Activated T-cell treated with anti-CD3 and anti-CD28 coated beads, Interleukin-2, amount 50 U/mL, for 48 hours (primary cell): ENCODE measurements at regions not wholly inside any gene's neighbourhood (a gene's known extent, or its start where the extent isn't known, plus 50 kb on each side); places are given as distances from the start of the nearest gene placed in this dataset.

Experiments used
- DNase-seq, 2 experiments: peaks; one replicate each; pipeline ENCODE4 v3.0.0-alpha.2; 2020

DNA sequence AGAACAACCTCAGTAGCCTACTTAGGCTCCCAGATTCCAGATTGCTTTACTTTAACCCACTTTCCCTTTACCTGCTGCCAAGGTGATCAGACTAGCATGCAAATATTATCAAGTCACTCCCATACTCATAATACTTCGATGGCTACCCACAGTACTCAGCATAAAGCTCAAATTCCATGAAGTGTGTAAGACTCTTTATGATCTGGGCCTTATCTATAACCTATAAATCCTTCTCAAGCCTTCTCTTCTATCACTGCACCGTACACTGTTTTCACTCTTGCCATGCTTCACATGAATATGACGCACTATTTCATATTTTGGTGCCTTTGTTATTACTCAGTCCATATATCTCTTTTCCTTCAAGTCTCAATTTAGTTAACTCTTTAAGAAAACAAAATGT is 135.2 kb upstream of the TARS1 start:
- no peak for DNase-seq

DNA sequence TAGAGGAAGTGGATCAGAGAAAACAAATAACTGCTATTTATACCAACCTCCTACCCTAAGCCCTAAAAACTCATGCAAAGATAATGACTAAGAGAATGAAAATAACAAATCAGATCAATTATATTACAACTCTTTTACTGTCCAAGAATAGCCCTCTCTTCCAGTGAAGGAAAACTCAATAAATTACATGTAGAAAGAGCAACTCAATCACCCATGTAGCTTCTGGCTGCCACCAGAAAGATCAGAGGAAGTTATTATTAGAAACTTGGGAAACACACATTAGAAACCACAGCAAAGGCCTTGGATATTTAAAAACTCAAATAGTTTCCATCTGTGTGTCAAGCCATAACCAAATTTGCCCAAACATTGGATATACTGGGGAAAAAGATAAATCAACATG is 134.0 kb upstream of the TARS1 start:
- no peak for DNase-seq

DNA sequence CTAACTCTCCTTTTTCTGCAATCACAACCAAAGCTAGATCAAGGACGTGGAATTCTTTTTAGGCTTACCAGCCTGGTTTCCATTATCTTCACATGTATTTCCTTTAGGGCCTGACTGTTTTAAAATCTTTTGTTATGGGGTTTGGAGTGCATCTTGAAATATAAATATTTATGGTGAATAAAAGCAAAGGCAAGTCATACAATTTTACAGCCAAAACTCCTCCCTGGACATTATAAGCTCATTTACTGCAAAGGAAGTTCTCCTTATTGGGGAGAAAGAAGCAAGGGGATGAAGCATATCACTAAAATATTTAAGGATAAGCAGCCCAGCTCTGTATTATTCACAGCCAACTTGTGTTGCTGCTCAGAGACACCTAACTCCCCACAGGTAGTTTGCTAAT is 132.2 kb upstream of the TARS1 start:
- DNase-seq: no peak

DNA sequence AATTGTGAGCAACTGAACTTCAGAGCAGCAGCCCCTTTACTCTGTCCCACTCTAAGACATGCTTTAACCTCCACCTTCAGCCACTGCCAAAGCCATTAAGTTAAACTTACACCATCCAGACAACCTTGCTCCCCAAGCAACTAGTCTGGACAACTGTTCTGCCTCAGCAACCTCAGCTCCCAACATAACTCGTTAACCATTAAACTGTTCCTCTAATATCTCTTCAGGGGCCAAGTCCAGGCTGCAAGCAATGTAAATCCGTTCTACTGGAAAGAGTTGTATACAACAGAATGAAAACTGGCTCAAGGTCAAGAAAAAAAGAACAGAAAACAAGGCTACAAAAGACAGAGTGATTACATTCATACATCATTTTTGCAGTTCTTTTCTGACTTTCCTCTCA is 131.7 kb upstream of the TARS1 start:
- DNase-seq: no peak

DNA sequence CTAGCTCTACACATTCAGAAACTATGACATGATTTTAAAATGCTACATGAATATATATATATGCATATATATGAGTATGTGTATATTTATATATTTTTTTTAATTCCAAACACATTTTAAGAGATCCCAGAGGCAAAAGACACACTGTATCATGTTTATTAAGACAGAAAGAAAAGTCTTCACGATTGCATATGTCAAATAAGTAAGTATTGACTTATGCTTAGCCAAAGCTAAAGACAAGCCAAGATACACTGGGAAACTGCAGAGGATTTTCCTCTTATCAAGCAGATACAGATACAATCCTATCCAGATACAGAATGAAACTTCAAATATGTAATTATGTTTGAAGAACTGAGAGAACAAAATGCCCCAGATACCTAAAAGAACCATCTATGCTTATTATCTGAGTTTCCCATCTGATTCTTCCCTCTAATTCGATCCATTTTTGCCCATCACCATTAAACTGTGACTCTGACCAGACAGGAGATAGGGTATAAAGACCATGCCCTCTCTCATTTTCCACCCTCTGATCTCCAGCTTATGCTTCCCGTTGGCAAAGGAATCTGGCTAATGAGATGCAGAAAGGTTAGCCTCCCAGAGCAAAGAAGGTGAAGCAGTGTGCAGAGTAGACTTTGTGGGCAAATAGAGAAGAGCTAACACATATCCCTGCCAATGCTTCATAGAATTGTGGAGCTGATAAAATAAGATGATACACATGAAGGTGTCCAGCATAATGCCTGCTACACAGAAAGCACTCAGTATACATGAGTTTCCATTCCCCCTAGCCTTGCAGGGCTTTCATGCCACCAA is 131.0 kb upstream of the TARS1 start:
- no peak for DNase-seq

DNA sequence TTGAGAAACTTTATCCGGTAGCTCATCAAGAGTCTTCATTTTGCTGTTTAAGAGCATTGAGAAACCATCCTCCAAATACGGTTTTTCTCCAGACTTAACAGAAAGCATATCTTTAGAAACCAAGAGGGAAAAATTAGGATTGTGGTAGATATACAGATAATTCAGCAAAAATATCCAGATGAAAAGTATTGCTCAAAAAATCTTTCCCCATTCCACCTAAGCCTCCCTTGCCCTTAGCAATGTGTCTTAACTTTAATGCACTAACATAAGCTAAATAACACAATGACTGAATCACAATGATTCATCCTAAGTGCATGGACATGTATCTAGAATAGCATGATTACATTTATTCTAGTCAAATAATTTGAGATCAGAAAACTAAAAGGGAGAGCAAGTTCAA is 130.3 kb upstream of the TARS1 start:
- no peak for DNase-seq

DNA sequence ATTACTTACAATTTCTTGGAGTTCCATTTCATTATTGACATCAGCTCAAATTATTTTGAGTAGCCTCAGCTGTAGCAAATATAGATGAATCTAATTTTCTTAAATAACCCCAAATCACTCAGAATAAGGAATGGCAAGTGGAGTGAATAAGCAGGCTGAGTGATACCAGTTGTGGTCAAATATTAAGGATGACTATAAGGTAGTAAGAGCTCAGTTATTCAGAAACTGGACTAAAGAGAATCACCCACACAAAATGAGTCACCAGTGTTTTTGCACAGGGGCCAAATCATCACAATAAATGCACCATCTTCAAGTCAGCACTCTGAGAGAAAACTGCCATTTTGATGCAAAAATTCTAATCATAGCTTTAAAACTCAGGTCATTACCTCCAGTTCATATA is 128.9 kb upstream of the TARS1 start:
- no peak for DNase-seq

DNA sequence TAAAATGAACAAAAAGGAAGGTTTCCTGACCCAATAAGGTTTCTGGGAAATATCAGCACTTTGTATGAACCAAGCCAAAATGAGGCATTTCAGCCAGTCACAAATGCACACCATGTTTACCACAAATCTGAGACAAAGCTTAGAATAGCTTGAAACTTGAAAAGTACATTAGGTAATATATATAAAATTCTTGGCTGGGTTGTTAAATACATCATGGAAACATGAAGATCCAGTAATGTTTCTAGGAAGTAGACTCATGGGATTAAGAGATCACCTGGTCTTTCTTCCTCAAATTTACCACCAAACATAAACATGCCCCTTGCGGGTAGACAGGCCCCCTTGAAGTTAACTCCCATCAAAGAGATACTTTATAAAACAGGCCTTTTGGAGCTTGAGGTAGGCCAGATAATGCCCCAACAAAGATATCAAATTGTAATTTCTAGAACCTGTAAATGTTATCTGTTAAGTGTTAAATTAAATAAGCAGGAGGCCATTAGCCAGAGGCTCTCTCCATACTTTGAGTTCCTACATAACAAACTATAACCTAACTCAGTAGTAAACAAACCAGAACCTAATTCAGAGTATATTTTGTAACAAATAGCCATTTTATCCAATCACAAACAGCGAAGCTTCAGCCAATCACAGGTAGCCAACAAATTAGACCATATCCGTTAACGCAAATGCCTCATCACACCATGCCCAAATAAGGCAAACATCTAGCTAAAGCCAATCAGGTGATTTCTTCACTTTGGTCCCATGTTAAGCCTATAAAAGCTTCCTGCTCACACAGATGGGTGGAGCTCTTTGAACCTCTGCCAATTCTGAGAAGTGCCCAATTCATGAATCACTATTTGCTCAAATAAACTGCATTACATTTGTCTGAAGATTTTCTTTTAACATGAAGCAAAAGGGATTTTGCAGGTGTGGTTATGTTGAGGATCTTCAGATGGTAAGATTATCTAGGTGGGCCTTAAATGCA is 127.9 kb upstream of the TARS1 start:
- DNase-seq: no peak

DNA sequence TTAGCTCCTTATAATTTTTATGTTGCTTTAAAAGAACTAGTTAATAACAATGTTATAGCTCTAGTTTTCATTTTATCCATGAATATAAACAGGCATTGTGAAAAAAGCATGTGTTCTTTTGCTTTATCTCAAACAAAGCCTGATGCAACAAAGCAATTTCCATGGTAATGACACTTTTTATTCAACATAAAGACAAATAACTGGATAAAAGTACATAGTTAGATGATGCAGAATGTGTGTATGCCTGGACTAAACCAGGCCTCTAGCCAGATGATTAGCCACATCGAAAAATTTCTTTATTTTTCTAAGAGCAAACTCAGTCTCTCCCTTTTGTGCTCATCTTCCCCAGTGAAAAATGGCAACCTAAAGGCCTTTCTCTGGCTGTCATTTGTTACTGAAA is 125.6 kb upstream of the TARS1 start:
- DNase-seq: no peak

DNA sequence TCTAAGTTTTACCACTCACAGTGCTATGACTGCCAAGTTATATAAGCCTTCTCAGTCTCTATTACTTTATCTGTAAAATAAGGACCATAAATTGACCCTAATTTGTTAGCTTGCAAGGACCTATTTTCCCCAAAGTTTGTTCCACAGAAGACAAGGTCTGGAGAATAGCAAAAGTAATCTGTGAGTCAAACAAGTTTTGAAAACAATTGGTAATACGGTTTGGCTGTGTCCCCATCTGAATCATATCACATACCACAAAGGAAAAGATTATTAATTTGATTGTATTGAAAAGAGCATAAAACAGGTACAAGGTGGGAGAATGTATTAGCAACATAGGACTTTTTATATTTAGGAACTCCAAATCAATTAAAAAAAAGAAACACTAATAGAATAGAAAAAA is 124.0 kb upstream of the TARS1 start:
- no peak for DNase-seq

DNA sequence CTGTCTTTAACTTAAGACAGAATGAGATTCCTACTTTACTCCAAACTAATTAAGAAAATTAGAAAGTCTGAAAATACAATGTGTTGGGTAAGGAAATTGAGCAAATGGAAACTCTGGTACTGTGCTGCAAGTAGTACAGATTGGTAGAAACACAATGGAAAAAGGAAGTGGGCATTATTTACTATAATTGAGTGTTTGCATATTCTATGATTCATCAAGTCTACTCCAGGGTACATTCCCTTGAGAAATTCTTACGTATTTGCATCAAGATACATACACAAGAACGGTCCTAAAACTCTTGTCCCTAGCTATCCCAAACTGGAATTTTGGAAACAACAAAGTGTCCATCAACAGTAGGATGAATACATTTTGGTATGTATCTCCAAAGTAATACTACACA is 123.5 kb upstream of the TARS1 start:
- no peak for DNase-seq

DNA sequence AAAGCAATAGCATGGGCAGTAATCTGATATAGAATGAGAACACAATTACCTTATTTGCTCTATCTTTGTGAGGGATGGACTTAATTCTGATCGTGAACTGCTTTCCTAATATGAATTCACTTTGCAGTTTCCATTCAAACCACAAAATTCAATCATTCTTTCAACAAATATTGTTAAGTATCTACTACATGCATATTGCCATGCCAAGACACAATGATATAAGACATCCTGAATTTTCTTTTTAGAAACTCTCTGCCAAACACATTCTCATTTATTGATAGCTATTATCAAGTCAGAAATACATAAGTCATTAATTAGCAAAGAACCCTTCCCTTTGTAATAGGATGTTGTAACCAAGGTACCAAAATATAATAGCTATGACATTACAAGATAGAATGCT is 121.6 kb upstream of the TARS1 start:
- DNase-seq: no peak

DNA sequence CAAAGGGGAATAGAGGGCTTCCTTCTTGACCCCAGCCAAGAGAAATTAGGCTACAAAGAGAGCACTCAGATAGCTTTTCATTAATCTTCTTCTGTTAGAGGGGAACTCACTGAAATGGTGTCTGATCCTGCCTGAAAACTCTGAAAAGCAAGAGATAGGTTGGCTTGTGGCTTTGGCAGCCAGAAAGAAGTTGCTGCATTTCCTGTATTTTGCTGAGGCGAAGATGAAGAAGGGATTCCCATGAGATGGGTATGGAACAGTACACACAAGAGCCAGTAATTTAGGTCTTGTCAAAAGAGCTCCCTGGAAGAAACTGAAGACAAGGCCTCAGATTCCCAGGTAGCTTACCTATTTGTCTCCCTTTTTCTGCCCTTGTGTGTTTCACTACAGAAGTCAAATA is 120.9 kb upstream of the TARS1 start:
- no peak for DNase-seq

DNA sequence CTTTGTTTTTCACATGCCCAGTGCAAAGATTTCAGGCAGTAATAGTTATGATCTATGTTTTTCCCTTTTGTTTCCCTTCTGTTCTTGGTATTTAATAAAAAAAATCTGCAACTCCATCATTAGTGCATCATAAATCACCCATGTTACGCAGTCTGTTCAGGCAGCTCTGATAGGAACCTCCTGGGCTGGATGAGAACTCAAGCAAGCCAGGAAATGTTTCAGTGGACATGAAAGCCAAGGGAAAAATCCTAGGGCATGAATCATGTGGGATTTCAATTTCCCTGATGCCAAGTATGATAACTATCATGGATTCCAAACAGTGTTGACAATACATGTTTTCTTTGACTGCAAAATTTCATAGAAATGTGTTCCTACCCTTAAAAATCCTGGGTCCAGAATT is 119.7 kb upstream of the TARS1 start:
- DNase-seq: no peak

DNA sequence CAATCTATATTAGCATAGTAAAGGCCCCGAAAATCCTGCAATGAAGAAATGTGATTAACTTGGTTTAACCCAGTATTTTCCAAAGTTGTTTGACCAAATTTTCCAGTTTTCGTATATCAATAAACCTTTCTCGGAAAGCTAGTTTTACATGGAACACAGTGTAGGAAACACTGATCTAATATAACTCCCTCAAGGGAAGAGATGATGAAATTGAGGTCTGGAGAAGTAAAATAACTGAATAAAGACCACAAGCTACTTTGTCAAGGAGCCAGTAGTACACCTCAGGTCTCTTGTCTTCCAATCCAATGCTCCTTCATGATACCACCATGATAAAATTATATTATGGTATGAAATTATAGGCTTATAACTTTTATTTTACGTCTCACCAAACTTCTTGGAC is 118.1 kb upstream of the TARS1 start:
- no peak for DNase-seq

DNA sequence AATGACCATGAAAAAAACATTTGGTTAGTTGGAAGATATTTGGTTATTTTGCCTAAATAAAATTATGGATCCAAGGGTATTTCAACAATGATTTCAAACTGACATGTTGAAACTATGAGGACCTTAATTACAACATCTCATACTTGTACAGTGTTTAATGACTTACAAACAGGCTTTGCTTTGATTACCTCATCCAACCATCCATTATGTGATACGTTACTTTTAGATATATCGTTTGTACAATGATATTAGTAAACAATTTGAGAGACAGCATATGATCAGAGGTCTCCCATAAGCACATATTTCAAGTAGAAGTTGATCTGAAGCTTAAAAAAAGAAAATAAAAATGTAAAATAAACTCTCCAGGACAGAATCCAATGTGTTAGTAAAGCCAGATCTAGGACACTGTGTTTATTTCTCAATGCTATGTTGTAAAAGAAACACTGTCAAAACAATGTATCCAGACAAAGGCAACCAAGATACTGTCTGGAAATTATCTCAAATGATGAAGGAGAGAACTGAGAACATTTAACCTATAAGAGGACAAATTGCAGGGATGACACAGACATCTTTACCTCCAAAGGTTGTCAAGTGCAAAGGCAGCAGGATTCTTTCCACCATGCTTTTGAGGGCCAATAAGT is 116.0 kb upstream of the TARS1 start:
- no peak for DNase-seq

DNA sequence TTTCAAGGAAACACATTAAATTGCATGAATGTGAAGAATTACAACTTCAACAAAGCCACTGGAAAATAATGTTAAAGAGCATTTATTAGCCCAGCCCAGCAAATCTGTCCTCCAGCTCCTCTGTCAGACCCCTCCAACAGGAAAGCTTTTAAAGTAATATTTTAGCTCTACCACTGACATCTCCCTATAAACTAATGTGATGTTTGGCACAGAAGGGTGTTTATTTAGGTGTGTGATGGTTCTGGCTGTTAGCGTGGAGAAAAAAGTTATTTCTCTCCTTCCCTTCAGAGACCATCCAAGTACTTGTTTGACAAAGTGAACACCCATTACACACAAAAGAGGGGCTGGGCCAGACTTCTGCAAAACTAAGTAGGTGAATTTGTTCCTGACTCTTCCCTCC is 111.9 kb upstream of the TARS1 start:
- no peak for DNase-seq

DNA sequence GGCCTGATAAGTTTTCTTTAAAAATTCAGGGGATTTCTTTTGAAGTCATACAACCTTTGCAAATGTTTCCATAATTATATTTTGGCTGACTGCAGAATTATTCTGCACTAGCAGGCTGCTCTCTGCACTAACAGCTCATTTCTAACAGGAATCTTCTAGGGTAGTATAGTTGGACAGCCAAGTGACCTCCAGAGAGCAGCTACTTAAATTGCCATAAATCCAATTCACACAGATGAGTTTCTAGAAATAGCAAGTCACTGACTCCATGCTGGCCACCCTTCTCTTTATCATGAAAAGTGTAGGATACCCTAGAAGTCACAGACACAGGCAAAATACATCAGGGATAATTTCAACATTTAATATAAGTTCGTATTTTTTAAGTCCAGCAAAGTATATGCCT is 110.9 kb upstream of the TARS1 start:
- DNase-seq: no peak

DNA sequence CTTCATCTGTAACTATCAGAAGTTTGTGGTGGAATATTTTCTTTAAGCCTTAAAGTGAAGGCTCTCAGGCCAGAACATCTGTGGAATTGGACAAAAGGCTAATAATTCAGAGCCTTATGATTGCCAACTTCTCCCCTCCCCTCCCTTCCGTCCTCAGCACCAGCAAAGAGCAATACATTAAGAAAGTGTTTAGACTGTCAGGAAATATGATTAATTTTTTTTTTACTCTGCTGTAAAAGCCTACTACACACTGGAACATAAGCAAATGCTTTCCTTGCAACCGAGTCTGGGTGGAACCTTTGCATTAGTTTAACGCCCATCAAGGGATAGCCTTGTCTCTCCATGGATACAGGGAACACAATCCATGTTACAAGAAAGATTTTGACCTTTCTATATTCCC is 110.3 kb upstream of the TARS1 start:
- no peak for DNase-seq

DNA sequence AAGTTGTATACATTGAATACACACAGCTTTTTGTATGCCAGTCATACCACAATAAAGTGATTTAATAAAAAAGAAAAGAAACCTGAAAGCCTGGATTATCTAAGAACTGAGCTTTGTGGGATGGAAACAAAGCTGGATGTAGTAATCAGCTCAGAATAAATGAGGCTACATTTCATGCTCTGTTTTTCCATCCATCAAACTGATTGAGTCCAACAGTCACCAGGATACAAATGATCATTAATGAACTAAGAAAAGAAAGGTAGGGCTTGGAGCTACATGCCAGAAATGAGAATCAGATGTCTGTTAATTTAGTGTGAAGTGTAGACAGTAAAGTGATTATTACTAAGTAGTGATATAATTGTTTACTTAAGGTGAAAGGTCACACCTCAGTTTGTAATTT is 109.8 kb upstream of the TARS1 start:
- no peak for DNase-seq

DNA sequence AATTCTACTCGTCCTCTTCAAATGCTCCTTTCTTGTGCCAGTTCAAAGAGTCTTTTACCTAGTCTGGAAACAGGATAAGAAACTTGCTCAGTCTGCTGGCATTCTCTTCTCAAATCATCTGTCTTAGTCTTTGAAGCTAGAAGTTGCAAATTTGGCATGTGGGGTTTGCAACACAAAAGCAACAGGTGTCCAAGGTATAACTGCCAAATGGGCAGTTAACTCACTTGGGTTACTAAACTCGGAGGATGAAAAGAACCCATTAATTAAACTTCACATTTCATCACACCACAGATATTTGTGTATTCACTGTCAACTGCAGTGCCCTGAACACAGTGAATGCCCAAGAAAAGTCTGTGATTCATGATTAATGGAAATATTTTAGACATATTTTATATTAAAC is 108.0 kb upstream of the TARS1 start:
- no peak for DNase-seq

DNA sequence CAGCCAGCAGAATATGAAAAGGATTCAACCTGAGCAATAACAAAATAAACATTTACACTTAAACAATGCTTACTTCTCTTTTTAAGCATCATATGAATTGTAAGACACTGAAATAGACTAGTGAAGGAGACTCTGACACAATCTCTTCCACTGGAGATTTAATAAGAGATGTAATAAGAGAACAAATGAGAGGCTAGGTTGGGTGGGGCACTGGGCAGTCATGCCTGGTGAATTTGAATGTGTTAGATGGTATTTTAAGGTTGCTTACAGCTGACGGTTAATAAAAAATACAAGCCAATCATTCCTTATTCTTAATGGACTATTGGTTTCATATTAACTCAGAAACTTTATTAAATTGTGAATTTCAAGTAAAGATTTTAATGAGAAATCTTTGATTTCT is 105.9 kb upstream of the TARS1 start:
- no peak for DNase-seq

DNA sequence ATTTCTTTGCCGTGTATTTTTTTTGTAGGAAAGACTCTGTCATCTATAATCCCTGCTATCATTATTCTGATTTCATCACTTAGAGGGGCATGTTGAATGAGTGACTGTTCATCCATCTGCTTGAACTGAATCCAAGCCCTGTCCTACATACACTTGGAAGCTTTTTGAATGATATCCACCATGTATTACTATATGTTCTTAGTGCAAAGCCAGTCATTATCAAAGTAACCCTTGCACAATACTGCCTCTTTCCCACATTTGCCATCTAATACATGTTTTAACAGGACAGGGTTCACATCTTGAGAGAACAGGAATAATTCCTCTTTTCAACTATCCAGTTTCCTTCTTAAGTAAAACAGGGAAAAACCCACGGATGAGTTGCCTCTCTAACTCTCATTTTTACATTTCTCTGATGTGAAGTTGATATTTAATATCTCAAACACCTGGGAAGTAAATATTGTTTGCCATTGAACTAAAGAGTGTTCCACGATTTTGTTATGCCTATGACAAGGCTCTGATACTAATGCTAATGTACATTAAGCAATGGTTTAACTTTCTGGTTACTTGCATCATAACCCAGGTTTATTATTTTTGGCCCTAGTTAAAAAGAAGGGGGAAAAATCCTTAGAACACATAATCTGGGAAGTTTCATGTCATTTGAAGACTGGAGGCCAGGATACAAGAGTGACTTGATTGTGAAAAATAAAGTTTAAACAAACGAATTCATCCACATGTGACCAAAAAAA is 103.7 kb upstream of the TARS1 start:
- no peak for DNase-seq
